Tibial nerve (tissue), 4 donors: ENCODE measurements at regions not wholly inside any gene's neighbourhood (a gene's known extent, or its start where the extent isn't known, plus 50 kb on each side); places are given as distances from the start of the nearest gene placed in this dataset.

Source experiments
- DNase-seq, 2 donors: peaks; one replicate each; pipeline ENCODE4 v3.0.0-alpha.2; 2019; ENCODE audit warnings: low spot score in 2 of 2
- H3K27ac ChIP-seq, 4 donors: fragments of 200-600 bp; sonication (generic) in 3 of 4; one replicate each; pipeline ENCODE4 v1.5.1; 2017 to 2019; ENCODE audit warnings: mild to moderate bottlenecking in 1 of 4
- H3K27me3 ChIP-seq, 2 donors: fragments of 200-600 bp; sonication (generic) in 1 of 2; one replicate each; pipeline versions ENCODE4 v1.5.1 to v1.6.0; 2017 to 2019
- H3K36me3 ChIP-seq, 3 donors: fragments of 200-600 bp; sonication (generic); one replicate each; pipeline ENCODE4 v1.5.1; 2018 to 2019
- H3K4me1 ChIP-seq, 4 donors: fragments of 200-600 bp; sonication (generic) in 3 of 4; one replicate each; pipeline ENCODE4 v1.5.1; 2017 to 2019
- H3K4me3 ChIP-seq, 4 donors: fragments of 200-600 bp; sonication (generic) in 3 of 4; one replicate each; pipeline ENCODE4 v1.5.1; 2017 to 2019; ENCODE audit warnings: mild to moderate bottlenecking in 1 of 4, moderate library complexity in 1 of 4
- H3K9me3 ChIP-seq, 4 donors: fragments of 200-600 bp; sonication (generic) in 3 of 4; one replicate each; pipeline ENCODE4 v1.5.1; 2017 to 2019
- EP300 ChIP-seq, 2 donors: sonication (generic); formaldehyde crosslinking; IDR thresholded peaks; one replicate each; pipeline ENCODE4 v1.6.1; 2017; ENCODE audit warnings: antibody characterized with exemption in 2 of 2, mild to moderate bottlenecking in 1 of 2
- POLR2A ChIP-seq, 2 donors: fragments of 450-650 bp; IDR thresholded peaks; one replicate each; pipeline ENCODE4 v1.6.1; 2017; ENCODE audit warnings: antibody characterized with exemption in 2 of 2, mild to moderate bottlenecking in 2 of 2, moderate library complexity in 2 of 2
- whole genome bisulfite sequencing, 2 donors: methylation state at CpG; one replicate each; pipeline ENCODE4 v1.1.5; 2018; 5-methylcytosine and 5-hydroxymethylcytosine counted together
- TF ChIP-seq, protein P1 (sequence below), 5 experiments: fragments of 200-600 bp in 3 of 5; fragments of 450-650 bp in 2 of 5; sonication (generic) in 3 of 5; IDR thresholded peaks; one replicate each; pipeline ENCODE4 v1.5.1; 2016 to 2019; ENCODE audit warnings: antibody characterized with exemption in 5 of 5, mild to moderate bottlenecking in 3 of 5, moderate library complexity in 2 of 5

- Histone ChIP-seq H3K4me1 (peaks cover 0 to 11% (median 0%) of the 10 kb centered on the region in 4 donors), H3K4me3 (no peak overlapping the region), H3K36me3 (no peaks in the 10 kb centered on the region), H3K9me3 (no peaks in the 10 kb centered on the region), H3K27me3 (no peaks in the 10 kb centered on the region), H3K27ac (no peak overlapping the region)
- WGBS, 2 donors: 52 to 54% methylated on average over 5 of the region's 5 CpGs
- TF ChIP-seq EP300 (IDR thresholded peaks at IDR 0.05) (no peak), POLR2A (IDR thresholded peaks at IDR 0.05) (no peak)
- TF ChIP-seq, protein P1, sequence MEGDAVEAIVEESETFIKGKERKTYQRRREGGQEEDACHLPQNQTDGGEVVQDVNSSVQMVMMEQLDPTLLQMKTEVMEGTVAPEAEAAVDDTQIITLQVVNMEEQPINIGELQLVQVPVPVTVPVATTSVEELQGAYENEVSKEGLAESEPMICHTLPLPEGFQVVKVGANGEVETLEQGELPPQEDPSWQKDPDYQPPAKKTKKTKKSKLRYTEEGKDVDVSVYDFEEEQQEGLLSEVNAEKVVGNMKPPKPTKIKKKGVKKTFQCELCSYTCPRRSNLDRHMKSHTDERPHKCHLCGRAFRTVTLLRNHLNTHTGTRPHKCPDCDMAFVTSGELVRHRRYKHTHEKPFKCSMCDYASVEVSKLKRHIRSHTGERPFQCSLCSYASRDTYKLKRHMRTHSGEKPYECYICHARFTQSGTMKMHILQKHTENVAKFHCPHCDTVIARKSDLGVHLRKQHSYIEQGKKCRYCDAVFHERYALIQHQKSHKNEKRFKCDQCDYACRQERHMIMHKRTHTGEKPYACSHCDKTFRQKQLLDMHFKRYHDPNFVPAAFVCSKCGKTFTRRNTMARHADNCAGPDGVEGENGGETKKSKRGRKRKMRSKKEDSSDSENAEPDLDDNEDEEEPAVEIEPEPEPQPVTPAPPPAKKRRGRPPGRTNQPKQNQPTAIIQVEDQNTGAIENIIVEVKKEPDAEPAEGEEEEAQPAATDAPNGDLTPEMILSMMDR (IDR thresholded peaks at IDR 0.05): no peak
- no peak for DNase-seq
These were observed 492.6 kb downstream of the TUSC7 start for GRCh38 chr3:117201901-117202774.

- H3K36me3 ChIP-seq: no peaks in the 10 kb centered on the region
- H3K27me3 ChIP-seq: no peaks in the 10 kb centered on the region
- TF ChIP-seq, protein P1 (IDR thresholded peaks at IDR 0.05): no peak
- TF ChIP-seq EP300 (IDR thresholded peaks at IDR 0.05) (no peak), POLR2A (IDR thresholded peaks at IDR 0.05) (no peak)
- H3K9me3 ChIP-seq: peaks cover 0 to 6% (median 0%) of the 10 kb centered on the region in 4 donors
- 83 to 90% methylated on average over 3 of the region's 3 CpGs for WGBS, 2 donors
- no peak overlapping the region for H3K27ac ChIP-seq
- peaks cover 0 to 13% (median 0%) of the 10 kb centered on the region in 4 donors for H3K4me1 ChIP-seq
- no peak for DNase-seq
- H3K4me3 ChIP-seq: no peak overlapping the region
These were observed 507.8 kb downstream of the TUSC7 start for GRCh38 chr3:117217355-117217754.

- peaks cover 0 to 13% (median 0%) of the 10 kb centered on the region in 4 donors for H3K4me1 ChIP-seq
These were observed 508.3 kb downstream of the TUSC7 start for GRCh38 chr3:117217760-117218316.

DNA sequence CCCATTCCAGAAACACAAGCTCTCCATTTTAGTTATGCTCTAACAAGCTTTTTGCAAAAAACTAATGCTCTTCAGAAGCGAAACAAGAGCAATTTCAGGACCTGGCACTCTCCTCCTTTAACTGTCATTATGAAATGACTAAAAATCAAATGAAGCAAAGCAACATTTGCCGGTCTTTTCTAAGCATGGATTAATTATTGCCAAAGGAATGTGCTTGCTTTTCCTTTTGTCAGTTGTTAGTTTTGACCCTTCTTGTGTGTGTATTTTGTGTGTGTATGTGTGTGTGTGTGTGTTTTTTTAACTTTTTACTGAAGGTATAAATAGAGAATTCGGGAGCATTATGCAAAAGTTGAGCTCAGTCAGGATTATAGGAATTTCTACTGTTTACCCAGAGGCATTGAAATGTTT, 509.1 kb downstream of the TUSC7 start:
- Histone ChIP-seq H3K27ac (no peak overlapping the region), H3K4me3 (peak overlapping the region in 1 of 4 donors; percentile 7), H3K9me3 (no peaks in the 10 kb centered on the region), H3K36me3 (no peaks in the 10 kb centered on the region), H3K27me3 (no peaks in the 10 kb centered on the region), H3K4me1 (peaks cover 0 to 13% (median 0%) of the 10 kb centered on the region in 4 donors)
- TF ChIP-seq EP300 (IDR thresholded peaks at IDR 0.05) (no peak), POLR2A (IDR thresholded peaks at IDR 0.05) (no peak)
- TF ChIP-seq, protein P1 (IDR thresholded peaks at IDR 0.05): no peak
- WGBS, 2 donors: 22 to 23% methylated on average over 3 of the region's 3 CpGs
- no peak for DNase-seq

More at GRCh38 chr3:117217760-117218316, 508.3 kb downstream of the TUSC7 start:
- Histone ChIP-seq H3K27ac (no peak overlapping the region), H3K36me3 (no peaks in the 10 kb centered on the region), H3K9me3 (peaks cover 0 to 2% (median 0%) of the 10 kb centered on the region in 4 donors), H3K4me3 (no peak overlapping the region), H3K27me3 (no peaks in the 10 kb centered on the region)
- TF ChIP-seq POLR2A (IDR thresholded peaks at IDR 0.05) (no peak), EP300 (IDR thresholded peaks at IDR 0.05) (no peak)
- TF ChIP-seq, protein P1 (IDR thresholded peaks at IDR 0.05): no peak
- WGBS, 2 donors: 93% methylated on average over 5 of the region's 5 CpGs
- no peak for DNase-seq

- H3K4me3 ChIP-seq: no peak overlapping the region
- no peak for DNase-seq
- H3K4me1 ChIP-seq: peaks cover 0 to 13% (median 0%) of the 10 kb centered on the region in 4 donors
- TF ChIP-seq POLR2A (IDR thresholded peaks at IDR 0.05) (no peak), EP300 (IDR thresholded peaks at IDR 0.05) (no peak)
- TF ChIP-seq, protein P1 (IDR thresholded peaks at IDR 0.05): no peak
- no peaks in the 10 kb centered on the region for H3K9me3 ChIP-seq
- H3K36me3 ChIP-seq: no peaks in the 10 kb centered on the region
- 77 to 79% methylated on average over 2 of the region's 2 CpGs for WGBS, 2 donors
- no peaks in the 10 kb centered on the region for H3K27me3 ChIP-seq
- H3K27ac ChIP-seq: no peak overlapping the region
These were observed 509.7 kb downstream of the TUSC7 start for GRCh38 chr3:117219296-117219695.
